ENCODE measurements at regions not wholly inside any gene's neighbourhood (a gene's known extent, or its start where the extent isn't known, plus 50 kb on each side); places are given as distances from the start of the nearest gene placed in this dataset.

GRCh38 chr5:8580298-8580697, 711.4 kb downstream of the MTRR start:
- no peak for DNase-seq

GRCh38 chr5:8581047-8581446, 712.1 kb downstream of the MTRR start:
- DNase-seq = no peak

- no peak for DNase-seq
These were observed 716.5 kb downstream of the MTRR start for GRCh38 chr5:8585230-8586018.

- DNase-seq = no peak
These were observed 722.0 kb downstream of the MTRR start for GRCh38 chr5:8590959-8591358.

DNA sequence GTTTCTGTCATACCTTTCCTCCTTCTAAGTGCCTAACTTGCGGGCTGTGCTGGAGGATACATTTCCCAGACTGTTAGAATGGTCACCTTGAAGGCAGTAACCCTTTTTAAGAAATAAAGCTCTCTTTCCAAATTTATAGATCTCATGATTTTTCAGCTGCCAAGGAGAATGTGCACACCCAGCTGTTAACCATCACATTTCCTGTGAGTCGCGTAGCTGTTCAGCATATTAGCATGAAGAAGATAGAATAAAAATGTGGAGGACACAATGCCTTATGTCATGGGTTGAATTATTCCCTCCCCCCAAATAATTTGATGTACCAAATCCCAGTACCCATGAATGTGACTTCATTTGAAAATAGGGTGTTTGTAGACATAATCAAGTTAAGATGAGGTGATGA, 729.4 kb downstream of the MTRR start:
- no peak for DNase-seq

GRCh38 chr5:8598996-8599395, 730.0 kb downstream of the MTRR start:
- no peak for DNase-seq

DNA sequence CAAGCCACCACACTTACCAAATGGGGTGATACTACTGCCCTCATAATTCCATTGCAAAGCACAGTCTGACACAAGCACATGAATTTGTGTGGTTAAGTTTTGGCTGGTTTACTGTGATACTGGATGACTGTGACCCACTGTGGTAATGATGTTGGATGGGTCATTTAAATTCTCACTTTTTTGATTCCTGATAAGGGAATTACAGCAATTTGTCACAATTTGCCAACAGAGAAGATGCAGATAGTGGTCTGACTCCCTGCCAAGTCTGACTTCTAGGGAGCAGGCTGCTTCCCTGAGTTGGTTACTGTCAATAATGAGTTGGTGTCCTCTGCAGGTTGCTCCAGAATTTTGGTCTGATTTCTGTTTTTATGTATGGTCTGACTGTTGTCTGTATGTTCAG, 731.9 kb downstream of the MTRR start:
- no peak for DNase-seq

DNA sequence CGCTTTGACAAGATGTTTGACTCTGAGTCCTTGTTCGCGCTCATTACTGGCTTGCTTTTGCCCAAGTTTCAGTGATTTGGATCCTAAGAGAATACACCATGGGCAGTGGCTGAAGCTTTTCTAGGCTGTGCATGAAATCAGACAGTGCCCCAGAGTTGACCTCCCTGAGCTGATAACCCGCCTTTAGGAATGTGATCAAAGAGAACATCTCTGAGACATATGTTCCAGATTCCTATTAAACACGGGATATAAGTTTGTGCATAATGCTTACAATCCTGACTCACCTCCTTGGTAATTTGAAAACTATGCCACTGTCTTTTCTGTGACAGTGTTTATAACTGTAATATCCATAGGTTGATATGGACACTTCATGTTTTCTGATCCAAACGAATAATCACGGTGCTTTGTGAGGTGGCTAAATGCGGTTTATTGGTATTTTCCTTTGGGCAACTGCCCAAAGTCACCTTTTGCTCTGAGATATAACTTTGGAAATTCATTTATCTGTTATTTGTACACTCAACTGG, 732.9 kb downstream of the MTRR start:
- no peak for DNase-seq

- DNase-seq = no peak
These were observed 737.3 kb downstream of the MTRR start for GRCh38 chr5:8606231-8606630.

DNA sequence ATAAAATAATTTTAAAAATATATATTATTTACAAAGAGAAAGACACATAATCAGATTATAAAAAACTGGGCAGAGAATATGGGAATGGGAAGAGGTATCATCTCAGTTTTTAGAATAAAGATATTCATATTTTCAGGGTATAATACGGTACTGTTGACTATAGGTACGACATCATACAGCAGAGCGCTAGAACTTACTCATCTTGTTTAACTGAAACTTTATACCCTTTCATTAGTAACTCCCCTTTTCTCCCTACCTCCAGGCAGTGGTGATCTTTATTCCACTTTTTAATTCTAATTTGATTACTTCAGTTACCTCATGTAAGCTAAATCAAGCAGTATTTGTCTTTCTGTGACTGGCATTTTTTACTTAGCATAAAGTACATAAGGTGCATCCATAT, 742.1 kb downstream of the MTRR start:
- DNase-seq = no peak

DNA sequence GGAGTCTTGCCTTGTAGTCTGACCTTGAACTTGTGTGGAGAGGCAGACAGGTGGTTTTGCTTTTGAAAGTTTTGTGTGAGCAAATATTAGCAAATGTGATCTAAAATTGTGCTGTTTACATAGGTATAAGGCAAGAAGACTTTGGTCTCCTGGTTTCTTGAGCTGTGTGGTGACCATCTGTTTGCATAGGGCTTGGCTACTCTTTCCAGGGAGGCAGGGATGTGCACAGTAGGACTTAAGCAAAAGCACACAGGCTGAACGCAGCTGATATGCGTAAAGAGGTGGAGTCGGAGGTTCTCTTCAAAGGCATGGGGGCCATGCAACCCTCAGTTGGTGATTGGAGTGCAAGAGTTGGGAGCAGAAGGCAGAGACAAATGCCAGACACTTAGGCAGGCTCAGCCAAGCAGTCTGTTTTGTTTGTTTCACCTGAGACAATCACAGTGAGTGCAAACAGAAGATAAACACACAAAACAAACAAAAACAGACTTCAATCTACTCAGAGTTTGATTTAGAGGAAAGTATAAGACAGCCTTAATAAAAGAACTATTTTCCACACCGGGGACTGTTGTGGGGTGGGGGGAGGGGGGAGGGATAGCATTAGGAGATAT, 744.2 kb downstream of the MTRR start:
- no peak for DNase-seq

DNA sequence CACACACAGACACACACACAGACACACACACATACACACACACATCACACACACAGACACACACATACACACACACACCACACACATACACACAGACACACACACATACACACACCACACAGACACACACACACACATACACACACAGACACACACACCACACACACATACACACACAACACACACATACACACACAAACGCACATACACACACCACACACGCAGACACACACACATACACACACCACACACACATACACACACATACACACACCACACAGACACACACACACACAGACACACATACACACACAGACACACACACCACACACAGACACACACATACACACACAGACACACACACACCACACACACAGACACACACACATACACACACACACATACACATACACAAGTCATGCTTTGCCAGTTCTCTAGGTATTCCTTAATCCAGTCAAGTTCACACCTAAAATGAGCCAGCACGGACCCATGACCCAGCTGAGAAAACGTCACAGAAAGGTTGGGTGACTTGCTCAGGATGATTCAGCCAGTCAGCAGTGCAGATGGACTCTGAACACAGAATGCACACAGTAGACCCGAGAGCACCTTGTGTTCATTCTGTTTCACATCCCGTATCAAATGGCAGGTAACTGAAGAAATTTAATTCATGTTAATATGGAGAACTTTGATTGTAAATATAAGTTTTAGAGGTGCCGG, 746.4 kb downstream of the MTRR start:
- DNase-seq = no peak

GRCh38 chr5:8628521-8628920, 759.6 kb downstream of the MTRR start:
- DNase-seq = no peak

DNA sequence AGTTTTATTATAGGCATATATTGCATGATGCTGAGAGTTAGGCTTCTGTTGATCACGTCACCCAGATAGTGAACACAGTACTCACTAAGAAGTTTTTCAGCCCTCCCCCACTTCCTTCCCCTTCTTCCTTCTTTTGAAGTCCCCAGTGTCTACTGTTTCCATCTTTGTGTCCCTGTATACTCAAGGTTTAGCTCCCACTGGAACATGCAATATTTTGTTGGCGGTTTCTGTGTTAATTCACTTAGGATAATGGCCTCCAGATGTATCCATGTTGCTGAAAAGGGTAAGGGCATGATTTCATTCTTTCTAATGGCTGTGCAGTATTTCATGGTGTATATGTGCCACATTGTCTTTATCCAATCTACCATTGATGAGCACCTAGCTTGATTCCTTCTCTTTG, 764.3 kb downstream of the MTRR start:
- DNase-seq = no peak

DNA sequence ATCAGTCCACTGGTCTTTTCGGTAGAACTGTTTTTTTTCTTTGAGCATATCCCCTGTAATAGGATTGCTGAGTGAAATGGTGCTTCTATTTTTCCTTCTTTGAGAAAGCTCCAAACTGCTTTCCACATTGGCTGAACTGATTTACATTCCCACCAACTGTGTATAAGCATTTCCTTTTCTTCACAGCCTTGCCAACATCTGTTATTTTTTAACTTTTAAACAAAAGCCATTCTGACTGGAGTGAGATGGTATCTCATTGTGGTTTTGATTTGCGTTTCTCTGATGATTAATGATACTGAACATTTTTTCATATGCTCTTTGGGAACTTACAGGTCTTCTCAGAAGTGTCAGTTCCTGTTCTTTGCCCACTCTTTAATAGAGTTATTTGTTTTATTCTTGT, 764.7 kb downstream of the MTRR start:
- no peak for DNase-seq

DNA sequence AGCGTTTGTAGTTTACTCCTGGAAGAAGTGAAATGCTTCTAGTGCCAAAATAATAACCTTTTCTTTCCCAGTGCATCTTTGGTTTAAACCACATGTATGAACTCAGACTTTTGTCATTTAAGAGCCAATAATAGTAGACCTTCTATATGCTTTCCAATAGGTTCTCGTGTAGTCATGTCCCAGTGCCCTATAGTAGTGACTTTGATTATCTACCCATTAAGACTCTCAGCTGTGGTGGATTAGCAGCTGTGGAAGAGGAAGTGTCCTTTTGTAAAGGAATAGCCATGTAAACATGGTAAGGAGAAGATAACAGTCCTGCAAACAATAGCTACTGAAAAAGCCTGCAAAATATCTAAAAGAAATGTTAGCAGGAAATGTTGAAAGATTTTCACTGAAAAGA, 765.3 kb downstream of the MTRR start:
- no peak for DNase-seq

- DNase-seq = no peak
These were observed 773.0 kb downstream of the MTRR start for GRCh38 chr5:8641786-8642505.

DNA sequence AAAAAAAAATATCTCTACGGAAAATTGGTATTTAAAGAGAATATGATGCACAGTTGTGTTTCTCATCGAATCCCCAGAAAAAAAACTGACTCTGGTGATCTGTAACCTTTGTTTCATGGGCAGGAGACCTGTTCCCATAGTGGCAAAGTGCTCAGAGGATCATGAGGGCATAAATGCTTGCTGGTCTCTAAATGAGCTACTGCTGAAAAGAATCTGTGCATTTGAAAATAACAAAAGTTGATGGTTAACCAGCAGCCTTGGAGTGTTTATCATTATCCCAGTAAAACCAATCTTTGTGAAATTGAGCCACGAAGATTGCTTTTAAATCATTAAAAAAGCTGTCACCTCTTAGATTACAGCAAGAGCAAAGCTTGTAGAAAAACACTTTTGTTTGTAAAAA, 775.4 kb downstream of the MTRR start:
- DNase-seq = no peak

- no peak for DNase-seq
These were observed 778.2 kb downstream of the MTRR start for GRCh38 chr5:8647111-8647510.

GRCh38 chr5:8650186-8650585, 781.2 kb downstream of the MTRR start:
- DNase-seq = no peak

DNA sequence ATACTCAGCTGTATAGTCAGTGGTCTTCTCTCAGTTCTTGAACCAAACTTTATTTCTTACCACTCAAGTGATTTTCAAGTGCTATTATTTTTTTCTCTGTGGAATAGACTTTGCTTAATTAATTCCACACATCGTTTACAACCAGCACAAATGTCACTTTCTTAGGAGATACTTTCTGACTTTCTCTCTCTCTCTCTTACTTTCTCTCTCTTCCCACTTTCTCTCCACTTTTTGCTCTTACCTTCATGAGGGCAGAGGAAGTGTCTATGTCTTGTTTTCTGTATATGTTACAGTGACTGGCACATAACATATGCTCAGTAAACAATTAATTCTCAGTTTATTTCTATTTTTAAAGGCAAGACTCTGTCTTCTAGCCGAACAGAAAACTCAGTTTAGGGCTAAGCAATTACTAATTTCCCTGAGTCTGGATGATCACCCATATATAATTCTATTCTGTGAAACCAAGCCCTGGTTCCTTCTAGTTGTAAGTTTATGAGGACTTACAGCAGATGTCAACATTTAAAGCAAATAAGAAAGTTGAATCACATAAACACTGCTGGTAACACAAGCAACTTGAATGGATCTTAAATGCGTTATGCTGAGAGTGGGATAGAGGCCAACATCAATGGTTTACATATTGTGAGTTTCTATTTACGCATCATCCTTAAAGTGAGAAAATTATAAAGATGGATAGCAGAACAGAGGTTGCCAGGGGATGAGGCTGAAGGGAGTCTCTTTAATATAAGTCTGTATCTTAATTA, 791.4 kb downstream of the MTRR start:
- no peak for DNase-seq

GRCh38 chr5:8663374-8663773, 794.4 kb downstream of the MTRR start:
- DNase-seq = no peak

All from CD4-positive, alpha-beta T cell treated with Interleukin-6 for 4 hours (primary cell).